ENCODE measurements at regions not wholly inside any gene's neighbourhood (a gene's known extent, or its start where the extent isn't known, plus 50 kb on each side); places are given as distances from the start of the nearest gene placed in this dataset.

DNA sequence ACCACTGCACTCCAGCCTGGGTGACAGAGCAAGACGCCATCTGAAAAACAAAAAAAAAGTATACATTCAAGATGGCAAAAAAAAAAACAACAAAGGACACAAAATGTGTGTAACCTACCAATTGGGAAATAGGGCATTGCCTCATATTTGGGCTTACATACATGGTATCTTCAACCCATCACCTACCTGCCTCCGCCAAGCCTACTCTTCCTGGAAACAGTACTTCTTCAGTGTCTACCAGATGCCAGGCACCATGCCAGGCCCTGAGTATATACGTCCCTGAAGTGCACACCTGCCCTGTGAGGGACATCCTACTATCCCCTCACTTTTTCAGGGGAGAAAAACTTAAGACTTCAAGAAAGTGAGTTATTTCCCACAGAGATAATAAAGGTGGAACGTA lies 160.2 kb downstream of the TOMM20 start:
- TF ChIP-seq CTCF (IDR thresholded peaks at IDR 0.05; ENCODE audit: insufficient read depth, low read length): no peak
- no peak for TF ChIP-seq GABPA (IDR thresholded peaks at IDR 0.05; ENCODE audit: low read depth)
- no peak for TF ChIP-seq POLR2AphosphoS5 (IDR thresholded peaks at IDR 0.05; ENCODE audit: low read depth)
- TF ChIP-seq SPI1 (IDR thresholded peaks at IDR 0.05; ENCODE audit: borderline replicate concordance, low read depth): no peak

Data from HL-60 (cell line).